Epithelial cell of esophagus (primary cell): ENCODE measurements at regions not wholly inside any gene's neighbourhood (a gene's known extent, or its start where the extent isn't known, plus 50 kb on each side); places are given as distances from the start of the nearest gene placed in this dataset.
"Not testable (repeated sequence)": the region's sequence is repeated elsewhere in the genome, so short reads cannot be mapped to it uniquely, and the experiment has no call there.

Experiments
- DNase-seq: peaks from one replicate; pipeline ENCODE4 v3.0.0; 2010; ENCODE audit warnings: low read depth
- H3K4me3 ChIP-seq: 2 replicates; pipeline ENCODE4 v1.5.1; 2011; ENCODE audit warnings: mild to moderate bottlenecking, low read length, control low read depth
- TF ChIP-seq, protein P1 (sequence below): IDR thresholded peaks from 2 replicates; pipeline ENCODE4 v1.5.1; 2011; ENCODE audit warnings: low read depth, mild to moderate bottlenecking, low read length, control low read depth, inconsistent platforms; ENCODE audit not compliant: insufficient read depth; ENCODE audit errors: missing control alignments

DNA sequence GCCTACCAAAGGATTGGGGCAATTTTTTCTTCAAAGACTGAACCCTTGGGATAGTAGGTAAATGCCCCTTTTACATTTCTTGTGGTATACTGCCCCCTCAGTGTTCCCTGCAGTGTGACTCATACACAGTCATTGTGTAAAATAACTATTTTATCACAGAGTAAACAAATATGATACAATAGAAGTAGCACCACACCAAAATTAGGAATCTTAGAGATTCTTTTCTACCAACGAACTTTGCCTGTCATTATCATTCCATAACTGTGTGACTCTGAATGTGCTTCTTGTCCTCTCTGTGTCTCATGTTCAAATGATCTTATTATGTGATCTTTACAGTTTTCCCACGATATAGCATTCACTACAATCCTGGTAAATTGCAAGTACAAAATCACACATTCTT is 517.0 kb downstream of the ZIC3 start:
- TF ChIP-seq, protein P1, sequence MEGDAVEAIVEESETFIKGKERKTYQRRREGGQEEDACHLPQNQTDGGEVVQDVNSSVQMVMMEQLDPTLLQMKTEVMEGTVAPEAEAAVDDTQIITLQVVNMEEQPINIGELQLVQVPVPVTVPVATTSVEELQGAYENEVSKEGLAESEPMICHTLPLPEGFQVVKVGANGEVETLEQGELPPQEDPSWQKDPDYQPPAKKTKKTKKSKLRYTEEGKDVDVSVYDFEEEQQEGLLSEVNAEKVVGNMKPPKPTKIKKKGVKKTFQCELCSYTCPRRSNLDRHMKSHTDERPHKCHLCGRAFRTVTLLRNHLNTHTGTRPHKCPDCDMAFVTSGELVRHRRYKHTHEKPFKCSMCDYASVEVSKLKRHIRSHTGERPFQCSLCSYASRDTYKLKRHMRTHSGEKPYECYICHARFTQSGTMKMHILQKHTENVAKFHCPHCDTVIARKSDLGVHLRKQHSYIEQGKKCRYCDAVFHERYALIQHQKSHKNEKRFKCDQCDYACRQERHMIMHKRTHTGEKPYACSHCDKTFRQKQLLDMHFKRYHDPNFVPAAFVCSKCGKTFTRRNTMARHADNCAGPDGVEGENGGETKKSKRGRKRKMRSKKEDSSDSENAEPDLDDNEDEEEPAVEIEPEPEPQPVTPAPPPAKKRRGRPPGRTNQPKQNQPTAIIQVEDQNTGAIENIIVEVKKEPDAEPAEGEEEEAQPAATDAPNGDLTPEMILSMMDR: no peak

DNA sequence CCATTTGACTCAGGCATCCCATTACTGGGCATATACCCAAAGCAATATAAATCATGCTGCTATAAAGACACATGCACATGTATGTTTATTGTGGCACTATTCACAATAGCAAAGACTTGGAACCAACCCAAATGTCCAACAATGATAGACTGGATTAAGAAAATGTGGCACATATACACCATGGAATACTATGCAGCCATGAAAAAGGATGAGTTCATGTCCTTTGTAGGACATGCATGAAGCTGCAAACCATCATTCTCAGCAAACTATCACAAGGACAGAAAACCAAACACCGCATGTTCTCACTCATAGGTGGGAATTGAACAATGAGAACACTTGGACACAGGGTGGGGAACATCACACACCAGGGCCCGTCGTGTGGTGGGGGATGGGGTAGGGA is 545.0 kb downstream of the ZIC3 start:
- not testable (repeated sequence) for DNase-seq

More for the DNA sequence above, 517.0 kb downstream of the ZIC3 start:
- no peak overlapping the region for H3K4me3 ChIP-seq
- DNase-seq: no peak

DNA sequence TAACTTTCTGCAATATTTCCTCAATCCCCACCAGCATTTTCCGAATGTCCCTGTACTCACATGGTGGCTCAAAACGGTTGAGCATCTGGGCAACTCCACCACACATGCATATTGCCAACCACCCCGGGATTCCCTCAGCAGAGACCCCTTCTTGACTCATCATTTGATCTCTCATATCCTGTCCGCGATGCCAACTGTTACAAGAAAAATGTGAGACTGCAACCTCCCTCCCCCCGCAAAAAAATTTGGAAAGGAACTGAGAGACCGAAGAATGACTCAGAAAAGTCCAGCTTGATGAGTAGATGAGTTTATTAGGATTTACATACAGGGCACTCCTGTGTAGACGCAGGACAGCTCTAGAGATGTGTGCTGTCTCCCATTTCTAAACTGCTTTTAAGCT is 561.4 kb downstream of the ZIC3 start:
- H3K4me3 ChIP-seq: no peak overlapping the region
- TF ChIP-seq, protein P1: no peak
- peak; percentile 11 for DNase-seq

More for the DNA sequence above, 545.0 kb downstream of the ZIC3 start:
- not testable (repeated sequence) for H3K4me3 ChIP-seq

DNA sequence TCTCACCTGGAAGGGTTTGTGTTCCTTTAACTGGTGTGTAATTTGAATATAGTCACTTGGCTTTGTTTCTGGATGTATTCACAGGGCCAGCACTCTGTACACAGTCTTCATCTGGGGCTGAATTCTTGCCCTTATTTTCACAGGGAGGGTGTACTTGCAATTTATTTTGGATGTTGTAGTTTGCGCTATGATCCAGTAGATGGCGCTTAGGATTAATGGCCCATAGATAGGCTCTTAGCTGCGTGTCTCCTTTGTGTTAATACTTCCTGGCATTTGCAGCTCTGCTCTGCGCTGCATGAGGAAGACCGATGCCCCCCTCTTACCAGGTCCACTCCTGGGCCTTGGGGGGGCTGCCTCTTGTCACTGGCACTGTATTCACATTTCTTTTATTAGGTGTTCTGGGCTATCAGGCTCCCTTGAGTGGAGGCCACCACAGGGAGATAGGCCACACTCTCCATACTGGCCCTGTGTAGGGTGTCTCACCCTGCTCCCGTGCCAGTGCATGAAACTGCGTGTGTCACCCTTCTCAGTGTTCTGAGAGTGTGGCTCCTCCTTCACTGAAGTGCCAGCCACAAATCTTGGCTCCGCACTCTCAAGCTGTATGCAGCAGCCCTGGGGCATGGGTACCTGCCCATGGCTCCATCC is 562.2 kb downstream of the ZIC3 start:
- no peak overlapping the region for H3K4me3 ChIP-seq
- DNase-seq: peak; percentile 43
- TF ChIP-seq, protein P1: peak; percentile 66

DNA sequence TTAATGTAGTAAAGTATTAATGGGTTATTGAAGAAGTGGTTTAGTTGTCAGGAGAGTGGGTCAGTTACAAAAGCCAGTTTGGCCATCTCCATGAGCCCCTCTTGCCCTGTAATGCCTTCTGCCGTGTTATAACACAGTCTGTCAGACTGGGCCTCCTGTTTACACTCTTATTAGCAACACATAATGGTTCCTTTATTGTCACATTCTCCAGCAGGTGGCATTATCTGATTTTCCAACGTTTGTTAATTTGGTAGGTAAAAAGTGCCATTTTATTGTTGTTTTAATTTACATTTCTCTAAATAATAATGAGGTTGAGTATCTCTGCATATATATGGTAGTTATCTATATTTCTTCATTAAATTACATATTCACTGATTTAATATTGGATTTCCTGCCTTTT is 560.8 kb downstream of the FGF13 start:
- no peak overlapping the region for H3K4me3 ChIP-seq
- TF ChIP-seq, protein P1: no peak
- DNase-seq: peak; percentile 0

DNA sequence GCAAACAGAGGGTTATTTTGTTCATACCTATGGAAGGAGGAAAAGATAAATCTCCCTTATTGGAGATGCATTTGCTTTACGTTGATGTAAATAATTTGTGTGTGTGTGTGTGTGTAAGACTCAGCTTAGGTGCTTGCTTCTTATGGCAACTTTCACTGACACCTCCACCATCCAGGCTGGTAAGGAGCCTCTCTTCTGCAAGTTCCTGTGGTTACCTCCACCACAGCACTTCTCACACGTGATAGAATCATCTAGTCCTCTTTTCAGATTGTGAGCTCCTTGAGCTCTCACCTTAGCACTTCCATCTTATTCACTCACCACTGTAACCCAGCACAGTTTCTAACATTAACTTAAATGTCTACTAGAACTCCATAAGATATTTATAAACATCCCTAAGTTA is 553.7 kb downstream of the FGF13 start:
- TF ChIP-seq, protein P1: no peak
- no peak for DNase-seq
- no peak overlapping the region for H3K4me3 ChIP-seq

DNA sequence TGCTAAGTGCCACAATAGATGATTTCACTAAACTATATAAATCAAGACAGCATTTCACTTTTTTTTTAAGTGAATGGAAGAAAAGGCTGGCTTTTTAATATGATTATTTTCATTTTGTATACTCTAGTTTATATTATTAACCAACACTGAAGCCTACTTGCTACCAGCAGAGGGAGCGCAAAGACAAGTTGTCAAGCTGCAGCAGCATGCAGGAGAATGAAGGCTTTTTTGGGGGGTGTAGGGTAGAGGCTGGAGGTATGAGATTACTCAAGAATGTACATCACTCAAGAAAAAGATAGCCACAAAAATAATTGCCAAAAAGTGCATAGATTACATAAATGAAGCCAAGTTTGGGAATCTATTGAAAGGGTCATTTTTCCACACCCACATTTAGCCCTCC is 519.5 kb downstream of the FGF13 start:
- TF ChIP-seq, protein P1: peak; percentile 42
- DNase-seq: peak; percentile 18

More for the DNA sequence above, 519.5 kb downstream of the FGF13 start:
- no peak overlapping the region for H3K4me3 ChIP-seq
